DMS114 treated with DMSO at 0.1 percent for 48 hours (cell line): ENCODE measurements at regions not wholly inside any gene's neighbourhood (a gene's known extent, or its start where the extent isn't known, plus 50 kb on each side); places are given as distances from the start of the nearest gene placed in this dataset.

Experiments
- DNase-seq: peaks from one replicate; lab custom pipeline; 2025; ENCODE audit not compliant: unreplicated experiment; lab: John Stamatoyannopoulos, UW

GRCh38 chr5:117263231-117263630 is 688.6 kb upstream of the SEMA6A start:
- DNase-seq, result no peak

GRCh38 chr5:117262572-117263131 is 688.0 kb upstream of the SEMA6A start:
- no peak for DNase-seq

- DNase-seq, result no peak
Measured at GRCh38 chr5:117261948-117262571, 687.4 kb upstream of the SEMA6A start.

GRCh38 chr5:117255211-117256027 is 680.8 kb upstream of the SEMA6A start:
- DNase-seq, result no peak

GRCh38 chr5:117252566-117252965 is 677.9 kb upstream of the SEMA6A start:
- no peak for DNase-seq

- no peak for DNase-seq
Measured at GRCh38 chr5:117249086-117249815, 674.6 kb upstream of the SEMA6A start.

GRCh38 chr5:117246424-117246823 is 671.8 kb upstream of the SEMA6A start:
- DNase-seq, result no peak

GRCh38 chr5:117245130-117245529 is 670.5 kb upstream of the SEMA6A start:
- DNase-seq, result no peak

- no peak for DNase-seq
Measured at GRCh38 chr5:117242028-117242427, 667.4 kb upstream of the SEMA6A start.

GRCh38 chr5:117236941-117237340 is 662.3 kb upstream of the SEMA6A start:
- no peak for DNase-seq

GRCh38 chr5:117235786-117236185 is 661.2 kb upstream of the SEMA6A start:
- no peak for DNase-seq

GRCh38 chr5:117230375-117230774 is 655.8 kb upstream of the SEMA6A start:
- no peak for DNase-seq

GRCh38 chr5:117220730-117221129 is 646.1 kb upstream of the SEMA6A start:
- no peak for DNase-seq

GRCh38 chr5:117218789-117219188 is 644.2 kb upstream of the SEMA6A start:
- no peak for DNase-seq

- DNase-seq, result no peak
Measured at GRCh38 chr5:117212866-117213265, 638.2 kb upstream of the SEMA6A start.

GRCh38 chr5:117210796-117211195 is 636.2 kb upstream of the SEMA6A start:
- DNase-seq, result no peak

- no peak for DNase-seq
Measured at GRCh38 chr5:117209479-117209878, 634.9 kb upstream of the SEMA6A start.

GRCh38 chr5:117207088-117207668 is 632.6 kb upstream of the SEMA6A start:
- no peak for DNase-seq

- DNase-seq, result no peak
Measured at GRCh38 chr5:117205894-117206293, 631.3 kb upstream of the SEMA6A start.

GRCh38 chr5:117204926-117205869 is 630.6 kb upstream of the SEMA6A start:
- DNase-seq, result no peak
